ENCODE measurements at regions not wholly inside any gene's neighbourhood (a gene's known extent, or its start where the extent isn't known, plus 50 kb on each side); places are given as distances from the start of the nearest gene placed in this dataset.

- no peak for DNase-seq
Measured at GRCh38 chr17:14873996-14874395, 391.1 kb downstream of the PMP22 start.

- DNase-seq, result no peak
Measured at GRCh38 chr17:14873540-14873939, 391.6 kb downstream of the PMP22 start.

GRCh38 chr17:14871921-14872320 lies 393.2 kb downstream of the PMP22 start:
- DNase-seq, result no peak

- no peak for DNase-seq
Measured at GRCh38 chr17:14866266-14866665, 398.9 kb downstream of the PMP22 start.

GRCh38 chr17:14864127-14864526 lies 401.0 kb downstream of the PMP22 start:
- DNase-seq, result no peak

GRCh38 chr17:14859542-14859941 lies 405.6 kb downstream of the PMP22 start:
- DNase-seq, result no peak

- no peak for DNase-seq
Measured at GRCh38 chr17:14856176-14856575, 408.9 kb downstream of the PMP22 start.

- DNase-seq, result no peak
Measured at GRCh38 chr17:14854691-14855090, 410.4 kb downstream of the PMP22 start.

- no peak for DNase-seq
Measured at GRCh38 chr17:14845591-14846281, 419.4 kb downstream of the PMP22 start.

- DNase-seq, result no peak
Measured at GRCh38 chr17:14843086-14843795, 421.9 kb downstream of the PMP22 start.

- no peak for DNase-seq
Measured at GRCh38 chr17:14840616-14841231, 424.4 kb downstream of the PMP22 start.

- DNase-seq, result no peak
Measured at GRCh38 chr17:14838567-14838966, 426.6 kb downstream of the PMP22 start.

GRCh38 chr17:14833201-14833785 lies 431.8 kb downstream of the PMP22 start:
- no peak for DNase-seq

GRCh38 chr17:14831491-14831890 lies 433.6 kb downstream of the PMP22 start:
- DNase-seq, result no peak

GRCh38 chr17:14827396-14827919 lies 437.7 kb downstream of the PMP22 start:
- DNase-seq, result no peak

GRCh38 chr17:14826358-14826757 lies 438.8 kb downstream of the PMP22 start:
- DNase-seq, result no peak

- DNase-seq, result no peak
Measured at GRCh38 chr17:14818469-14818868, 446.7 kb downstream of the PMP22 start.

- no peak for DNase-seq
Measured at GRCh38 chr17:14815079-14815478, 450.0 kb downstream of the PMP22 start.

GRCh38 chr17:14813649-14814370 lies 451.3 kb downstream of the PMP22 start:
- no peak for DNase-seq

- no peak for DNase-seq
Measured at GRCh38 chr17:14808425-14808824, 456.7 kb downstream of the PMP22 start.

GRCh38 chr17:14805348-14805747 lies 459.8 kb downstream of the PMP22 start:
- DNase-seq, result no peak

GRCh38 chr17:14803826-14804225 lies 461.3 kb downstream of the PMP22 start:
- DNase-seq, result no peak

GRCh38 chr17:14797801-14798200 lies 467.3 kb downstream of the PMP22 start:
- no peak for DNase-seq
